ENCODE measurements at regions not wholly inside any gene's neighbourhood (a gene's known extent, or its start where the extent isn't known, plus 50 kb on each side); places are given as distances from the start of the nearest gene placed in this dataset.

GRCh38 chr15:39142500-39142899 lies 438.4 kb upstream of the THBS1 start:
- DNase-seq = no peak

DNA sequence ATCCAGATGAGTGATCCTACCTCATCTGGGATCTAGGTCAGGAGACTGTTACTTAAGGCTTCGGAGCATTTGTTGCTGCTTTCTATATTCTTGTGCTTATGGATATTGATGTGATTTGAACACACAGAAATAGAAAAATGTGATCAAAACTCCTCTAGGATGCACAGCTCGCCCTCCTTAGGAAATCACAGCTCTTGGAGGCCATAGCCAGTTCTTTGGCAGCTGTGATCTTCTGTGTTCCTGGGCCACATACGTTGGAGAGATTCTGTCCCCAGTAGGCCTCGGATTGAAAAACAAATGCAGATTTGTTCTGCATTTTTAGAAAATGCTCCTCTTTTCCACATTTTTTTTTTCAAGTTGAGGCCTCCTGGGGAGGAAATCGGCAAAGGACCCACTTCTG lies 437.4 kb upstream of the THBS1 start:
- no peak for DNase-seq

GRCh38 chr15:39144051-39144450 lies 436.8 kb upstream of the THBS1 start:
- DNase-seq = no peak

DNA sequence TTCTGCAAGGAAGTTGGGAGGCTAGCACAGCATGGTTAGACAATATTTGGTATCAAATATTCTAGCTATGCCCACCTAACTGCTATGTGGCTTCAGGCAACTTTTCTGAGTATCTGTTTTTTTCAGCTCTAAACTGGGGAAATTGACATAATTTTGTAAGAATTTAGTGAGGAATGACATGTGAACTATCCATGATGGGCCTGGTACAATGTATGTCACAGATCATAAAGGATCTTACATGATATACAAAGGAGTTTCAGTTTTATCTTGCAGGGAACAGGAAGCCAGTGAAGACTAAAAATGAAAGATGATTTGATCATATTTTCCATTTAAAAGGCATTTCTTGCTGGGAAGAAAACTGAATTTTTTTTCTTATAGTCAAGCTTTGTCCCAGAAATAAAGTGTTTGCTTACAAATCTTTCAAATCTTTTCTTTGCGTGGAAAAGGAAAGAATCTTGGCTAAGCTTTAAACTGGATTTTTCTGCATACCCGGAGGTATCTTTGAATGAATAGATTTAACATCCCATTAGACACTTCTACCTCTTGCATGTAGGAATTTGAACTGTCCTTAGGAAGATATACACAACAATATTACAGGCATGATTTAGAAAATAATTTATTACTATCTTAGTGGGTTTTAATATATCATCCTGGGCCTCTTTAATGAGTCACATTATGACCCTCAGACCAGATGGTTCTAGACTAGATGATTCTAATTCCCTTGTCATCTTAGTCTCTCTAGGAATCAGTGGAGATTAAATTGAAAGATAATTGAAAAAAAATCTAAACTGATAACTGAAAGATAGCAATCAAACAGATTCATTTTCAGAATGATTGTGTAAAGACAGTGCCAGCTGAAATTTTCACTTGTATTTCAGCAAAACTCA lies 436.0 kb upstream of the THBS1 start:
- DNase-seq = no peak

DNA sequence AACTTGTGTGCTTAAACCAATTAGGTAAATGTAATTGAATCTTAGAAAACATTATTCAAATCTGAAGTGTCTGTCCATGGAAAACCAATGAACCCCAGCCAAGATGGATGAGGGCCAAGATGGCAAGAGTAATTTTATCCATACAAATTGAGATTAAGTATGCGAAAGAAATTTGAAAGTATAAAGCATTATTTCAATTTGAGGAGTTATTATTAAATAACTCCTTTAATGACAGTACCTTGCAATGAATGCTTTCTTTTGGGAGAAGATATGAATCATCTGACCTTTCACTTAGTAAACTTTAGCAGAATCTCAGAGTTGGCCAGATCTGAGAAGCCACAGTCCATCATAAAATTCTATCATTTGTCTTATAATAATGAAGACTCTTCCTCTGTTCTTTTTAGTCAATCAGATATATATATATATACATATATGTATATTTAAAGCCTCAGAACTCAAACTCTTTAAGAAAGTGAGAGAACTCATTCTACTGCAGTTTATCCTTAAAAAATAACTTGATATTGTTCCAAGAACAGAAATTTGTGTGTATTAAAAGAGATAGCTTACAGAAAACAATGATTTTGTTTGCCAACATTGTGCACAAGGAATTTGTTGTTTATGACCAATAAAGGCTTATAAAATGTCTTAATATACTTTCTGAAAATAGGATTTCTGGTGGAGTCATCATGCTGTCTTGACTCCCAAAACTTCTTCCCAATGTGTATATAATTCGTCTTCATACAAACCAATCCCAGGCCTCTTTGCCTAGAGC lies 434.8 kb upstream of the THBS1 start:
- DNase-seq = no peak

GRCh38 chr15:39149636-39150150 lies 431.2 kb upstream of the THBS1 start:
- no peak for DNase-seq

- no peak for DNase-seq
Observed at GRCh38 chr15:39151545-39151944, 429.3 kb upstream of the THBS1 start.

- no peak for DNase-seq
Observed at GRCh38 chr15:39153058-39153714, 427.7 kb upstream of the THBS1 start.

DNA sequence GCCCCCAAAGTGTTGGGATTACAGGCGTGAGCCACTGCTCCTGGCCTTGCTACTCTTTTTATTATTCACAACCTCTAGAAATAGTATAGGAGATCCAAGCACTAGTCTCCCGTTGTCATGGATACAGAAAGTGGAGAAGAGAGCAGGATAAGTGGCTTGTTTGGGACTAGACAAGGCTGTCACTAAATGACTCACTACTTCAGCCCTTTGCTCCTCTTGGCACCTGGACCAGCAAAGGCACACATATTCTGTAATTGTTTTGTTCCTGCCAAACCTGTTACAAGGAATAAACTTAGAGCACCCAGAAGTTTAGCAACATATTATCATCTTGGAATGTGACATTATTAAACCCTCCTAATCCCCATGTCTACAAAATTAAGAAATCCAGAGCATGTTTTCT lies 427.2 kb upstream of the THBS1 start:
- DNase-seq = no peak

GRCh38 chr15:39154227-39154638 lies 426.6 kb upstream of the THBS1 start:
- no peak for DNase-seq

DNA sequence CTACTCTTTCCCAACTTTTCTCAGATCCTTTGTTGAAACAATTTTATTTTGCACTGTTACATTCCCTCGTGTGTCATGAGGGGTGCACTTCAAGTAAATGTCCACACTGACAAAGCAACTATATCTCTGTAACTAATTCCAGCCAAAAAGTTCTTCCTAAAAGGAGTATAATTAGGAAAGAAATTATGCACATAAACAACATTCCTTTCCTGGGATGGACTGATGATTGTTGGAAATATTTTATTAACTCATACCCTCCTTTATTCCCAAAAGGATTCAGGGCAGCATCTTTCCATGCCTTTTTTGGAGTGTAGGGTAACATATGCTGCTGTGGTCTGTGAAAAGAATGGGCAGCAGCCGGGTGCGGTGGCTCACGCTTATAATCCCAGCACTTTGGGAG lies 426.1 kb upstream of the THBS1 start:
- no peak for DNase-seq

DNA sequence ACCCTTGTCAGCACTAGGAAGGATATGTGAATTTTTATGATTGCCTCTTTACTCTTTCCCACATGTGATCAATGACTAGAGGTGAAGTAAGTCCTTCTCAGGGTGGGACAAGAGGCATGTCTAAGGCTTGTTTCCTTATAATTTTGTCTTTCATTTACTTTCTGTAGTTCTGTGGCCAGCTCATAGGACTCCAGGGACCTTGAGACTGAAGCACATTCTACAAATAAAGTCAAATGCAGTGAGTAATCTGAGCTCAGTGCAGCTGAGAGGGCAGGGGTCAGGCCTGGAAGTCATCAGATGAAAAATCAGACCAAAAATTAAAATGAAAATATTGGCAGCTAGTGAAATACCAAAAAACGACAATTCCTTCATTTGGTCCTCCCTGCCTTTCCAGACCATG lies 424.7 kb upstream of the THBS1 start:
- DNase-seq = no peak

DNA sequence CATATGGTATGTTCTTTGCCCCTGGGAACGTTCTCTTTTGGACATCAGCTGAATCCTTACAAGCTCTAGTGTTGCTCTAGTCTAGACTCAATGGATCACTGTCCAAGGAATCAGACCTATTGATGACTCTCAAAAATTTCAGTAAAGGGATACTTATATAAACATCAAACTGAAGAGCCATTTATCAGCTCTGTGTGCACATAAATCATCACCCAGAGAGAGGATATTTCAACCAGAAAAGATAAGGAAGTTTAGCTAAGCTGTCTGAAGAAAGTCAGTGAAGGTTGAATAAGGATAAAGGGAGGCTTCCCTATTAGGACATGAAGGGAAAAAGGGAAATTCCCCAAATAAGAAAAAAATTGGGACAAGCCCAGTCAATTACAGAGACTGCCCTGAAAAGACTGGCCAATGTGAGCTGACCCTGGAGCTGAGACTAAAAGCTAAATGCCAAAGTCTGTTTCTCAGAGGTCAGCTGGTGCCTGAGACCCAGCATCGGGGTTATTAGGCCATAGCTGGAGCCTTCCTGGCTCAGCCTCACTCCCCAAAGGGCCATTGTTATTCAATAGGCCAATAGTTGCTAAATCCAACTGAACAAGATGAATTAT lies 424.1 kb upstream of the THBS1 start:
- DNase-seq = no peak

DNA sequence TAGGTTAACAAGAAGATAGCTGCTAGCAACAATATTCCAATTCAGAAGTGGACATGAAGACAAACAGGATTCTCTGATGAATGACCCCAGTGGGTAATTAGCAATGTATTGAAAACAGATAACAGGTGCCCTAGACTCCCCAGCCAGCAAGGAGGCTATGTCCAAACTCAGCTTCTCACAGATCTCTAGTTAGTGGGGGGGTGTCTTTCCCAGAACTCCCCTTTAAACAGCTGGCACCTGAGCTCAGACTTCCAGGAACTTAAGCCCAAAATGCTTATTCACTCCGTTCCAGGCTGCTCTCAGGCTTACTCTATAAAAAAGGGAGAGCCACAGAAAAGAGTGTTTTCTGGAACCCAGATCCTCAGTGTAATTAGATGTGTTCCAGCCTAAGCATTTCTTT lies 423.0 kb upstream of the THBS1 start:
- no peak for DNase-seq

GRCh38 chr15:39159833-39160232 lies 421.0 kb upstream of the THBS1 start:
- no peak for DNase-seq

DNA sequence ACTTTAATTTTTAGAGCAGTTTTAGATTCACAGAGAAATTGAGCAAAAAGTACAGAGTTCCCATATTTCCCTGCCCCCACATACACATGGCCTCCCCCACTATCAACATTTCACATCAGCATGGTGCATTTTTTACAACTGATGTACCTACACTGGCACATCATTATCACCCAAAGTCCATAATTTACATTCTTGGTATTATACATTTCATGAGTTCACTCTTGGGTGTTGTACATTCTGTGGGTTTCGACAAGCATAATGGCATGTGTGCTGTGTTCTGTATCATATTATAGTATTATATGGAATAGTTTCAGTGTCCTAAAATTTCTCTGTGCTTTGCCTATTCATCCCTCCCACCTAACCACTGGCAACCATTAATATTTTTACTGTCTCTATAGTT lies 419.8 kb upstream of the THBS1 start:
- DNase-seq = no peak

DNA sequence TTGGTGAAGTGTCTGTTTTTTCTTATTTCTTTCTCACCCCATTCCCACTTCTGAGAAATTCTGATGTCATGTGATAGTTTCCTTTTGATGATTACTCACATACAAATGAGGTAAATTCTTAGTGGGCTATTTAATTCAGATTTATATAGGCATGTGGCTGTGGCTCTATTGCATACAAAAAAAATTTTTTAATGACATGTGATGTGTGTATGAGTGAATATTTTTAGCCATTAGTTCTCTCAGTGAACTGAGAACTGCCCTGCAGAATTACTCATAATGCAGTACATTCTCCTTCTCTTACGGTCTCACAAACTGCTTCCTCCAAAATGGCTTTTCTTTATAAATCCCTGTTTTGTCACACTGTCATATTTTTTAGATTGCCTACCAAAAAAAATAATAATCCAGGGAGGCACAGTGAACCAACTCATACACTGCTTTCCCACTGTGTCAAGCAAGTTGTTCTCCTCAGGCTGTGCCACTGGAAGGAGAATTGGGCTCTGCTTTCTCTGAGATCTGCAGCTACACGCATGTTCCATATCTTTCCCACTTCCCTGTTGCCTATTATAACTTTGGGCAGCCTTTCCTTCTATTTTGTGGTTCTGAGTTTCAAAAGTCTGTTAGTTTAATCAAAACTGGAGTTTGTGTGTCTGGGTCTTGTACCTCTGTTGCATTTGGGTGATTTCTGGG lies 415.7 kb upstream of the THBS1 start:
- DNase-seq = no peak

DNA sequence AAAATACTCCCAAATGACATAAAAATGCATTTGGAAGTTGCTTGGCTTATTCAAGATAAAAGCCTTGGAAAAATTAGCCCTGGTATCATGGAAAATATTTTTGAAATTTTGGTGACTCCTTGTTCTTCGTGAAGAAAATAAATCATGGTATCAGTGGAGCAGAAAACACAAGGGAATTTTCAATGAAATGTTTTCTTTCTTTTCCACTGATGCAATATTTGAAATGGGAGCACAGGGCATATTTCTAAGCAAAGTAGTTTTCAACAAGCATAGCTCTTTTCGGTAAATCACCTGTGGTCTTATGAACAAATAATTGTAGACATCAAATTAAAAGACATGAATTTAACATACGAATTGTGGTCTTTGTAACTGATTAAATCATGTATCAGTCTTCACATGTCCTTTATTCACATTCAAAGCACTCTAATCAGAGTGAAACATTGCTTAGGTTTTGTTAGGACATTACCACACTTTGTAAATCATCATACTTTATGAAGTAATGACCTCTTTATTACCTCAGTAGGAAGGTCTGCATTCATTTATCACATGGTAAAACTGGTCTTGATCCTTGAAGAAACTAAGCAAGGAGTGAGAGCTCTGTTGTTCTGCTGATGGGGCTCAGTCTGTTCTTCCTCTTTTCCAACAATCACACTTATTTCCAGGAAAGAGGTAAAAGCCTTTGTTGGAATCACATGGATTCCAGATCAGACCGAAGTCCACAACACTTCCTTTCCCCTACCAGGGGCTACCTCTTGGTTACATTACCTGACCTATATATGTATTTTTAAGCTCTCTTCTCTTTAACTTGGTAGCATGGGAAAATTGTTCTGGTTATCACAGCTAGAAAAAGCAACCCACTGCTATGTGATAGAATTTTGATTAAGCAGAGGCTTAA lies 413.5 kb upstream of the THBS1 start:
- DNase-seq = no peak

- peak in 38 of 56 donors; percentile 3 to 68 (median 16) for DNase-seq
Observed at GRCh38 chr15:39171944-39172368, 408.9 kb upstream of the THBS1 start.

All from amygdala (tissue), 56 donors.